GM23248 (cell line): ENCODE measurements at regions not wholly inside any gene's neighbourhood (a gene's known extent, or its start where the extent isn't known, plus 50 kb on each side); places are given as distances from the start of the nearest gene placed in this dataset.

ENCODE experiments used
- EZH2 ChIP-seq: fragments of 200-600 bp; sonication (generic); IDR thresholded peaks from 2 replicates; pipeline ENCODE4 v1.6.1; 2018; ENCODE audit warnings: antibody characterized with exemption, mild to moderate bottlenecking; ENCODE audit not compliant: insufficient read depth, poor library complexity, severe bottlenecking
- EZH2phosphoT487 ChIP-seq: fragments of 200-600 bp; sonication (generic); IDR thresholded peaks from 2 replicates; pipeline ENCODE4 v1.6.1; 2018; ENCODE audit warnings: antibody characterized with exemption, moderate library complexity, mild to moderate bottlenecking, low read depth; ENCODE audit not compliant: insufficient read depth

DNA sequence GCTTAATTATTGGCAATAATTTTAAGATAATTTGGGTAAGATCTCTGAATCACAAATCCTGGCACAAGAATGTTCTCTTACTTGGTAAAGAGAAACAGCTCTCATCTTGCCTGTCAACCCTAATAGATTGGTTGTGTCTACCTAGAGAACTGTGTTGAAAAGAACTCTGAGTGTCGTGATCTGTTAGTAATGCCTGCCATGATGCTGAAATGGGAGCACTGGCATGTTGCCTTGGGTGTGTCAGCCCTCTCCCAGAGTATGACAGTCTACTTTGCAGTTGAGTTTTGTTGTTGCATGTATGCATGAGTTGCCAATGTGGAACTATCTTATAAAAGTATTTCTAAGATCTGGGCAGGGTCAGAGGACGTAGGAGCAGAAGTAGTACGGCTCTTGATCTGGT lies 221.4 kb downstream of the MAF start:
- TF ChIP-seq EZH2 (no peak), EZH2phosphoT487 (no peak)
